ENCODE measurements at regions not wholly inside any gene's neighbourhood (a gene's known extent, or its start where the extent isn't known, plus 50 kb on each side); places are given as distances from the start of the nearest gene placed in this dataset.

- Histone ChIP-seq H2AK5ac (ENCODE audit: low read depth, low read length) (no peak overlapping the region), H4K91ac (replicated peaks; ENCODE audit: insufficient read length, low read length) (no peak overlapping the region)
- CTCF ChIA-PET (ENCODE audit: partially characterized antibody) = interaction anchor here (1.3 to 1.4 kb wide), 2 partner anchors 19 to 144 kb away, joined by 3 read pairs; no protein-coding TSS in a partner anchor
Observed at GRCh38 chr1:101376121-101377083, 139.6 kb downstream of the S1PR1 start.

More at GRCh38 chr1:101376121-101377083, 139.6 kb downstream of the S1PR1 start:
- Histone ChIP-seq H2BK120ac (replicated peaks; ENCODE audit: low read depth, low read length) (no peak overlapping the region), H2AFZ (ENCODE audit: low read length) (no peak overlapping the region), H3K56ac (replicated peaks; ENCODE audit: insufficient read length, low read depth, low read length) (no peak overlapping the region), H3K36me3 (ENCODE audit: control insufficient read depth in 2 of 4, insufficient read depth in 4 of 4, low read length in 3 of 4) (no peaks in the 10 kb centered on the region), H3K27ac (ENCODE audit: low read depth, low read length) (no peak overlapping the region), H3K23ac (ENCODE audit: insufficient read length) (no peak overlapping the region), H3K27me3 (replicated peaks in 1 of 4; ENCODE audit: control insufficient read depth in 3 of 4, extremely low read depth in 1 of 4, insufficient read depth in 3 of 4, low read length in 3 of 4) (no peaks in the 10 kb centered on the region), H3K4ac (replicated peaks; ENCODE audit: insufficient read length, low read depth, low read length) (no peak overlapping the region), H3K79me2 (ENCODE audit: control insufficient read depth in 1 of 2, insufficient read depth in 2 of 2, low read length in 2 of 2) (no peaks in the 10 kb centered on the region), H3K23me2 (ENCODE audit: low read depth, low read length) (no peaks in the 10 kb centered on the region), H3K14ac (ENCODE audit: insufficient read length) (no peak overlapping the region), H3K4me3 (ENCODE audit: extremely low read depth in 1 of 4, insufficient read depth in 2 of 4, low read depth in 3 of 4, low read length in 4 of 4) (no peak overlapping the region), H3K9me3 (ENCODE audit: insufficient read depth in 2 of 2, low read depth in 1 of 2, low read length in 1 of 2) (no peaks in the 10 kb centered on the region), H3K79me1 (ENCODE audit: low read depth, low read length) (no peaks in the 10 kb centered on the region), H2BK20ac (ENCODE audit: low read length) (no peak overlapping the region), H2BK12ac (ENCODE audit: low read depth, low read length) (no peak overlapping the region), H3K4me1 (replicated peaks in 1 of 4; ENCODE audit: control insufficient read depth in 3 of 4, insufficient read depth in 4 of 4, low read length in 3 of 4) (no peaks in the 10 kb centered on the region), H2BK5ac (ENCODE audit: low read depth, low read length) (no peak overlapping the region), H2BK15ac (ENCODE audit: low read length) (no peak overlapping the region), H4K8ac (ENCODE audit: extremely low read depth, insufficient read depth, low read length) (no peak overlapping the region), H3K4me2 (ENCODE audit: insufficient read depth in 1 of 2, low read depth in 2 of 2, low read length in 2 of 2) (no peak overlapping the region), H3K9ac (replicated peaks in 1 of 4; ENCODE audit: extremely low read depth in 1 of 4, low read depth in 3 of 4, low read length in 3 of 4) (no peak overlapping the region), H3K18ac (ENCODE audit: extremely low read depth, low read length) (no peak overlapping the region), H4K5ac (ENCODE audit: insufficient read length, low read depth, low read length) (no peak overlapping the region), H4K20me1 (replicated peaks in 1 of 2; ENCODE audit: control insufficient read depth in 1 of 2, insufficient read depth in 2 of 2, low read length in 2 of 2) (no peaks in the 10 kb centered on the region)
- no peak for TF ChIP-seq TCF12 (IDR thresholded peaks at IDR 0.05; ENCODE audit: low read depth, low read length)
- no peak for TF ChIP-seq TBP (IDR thresholded peaks at IDR 0.05; ENCODE audit: low read depth, low read length)
- peak; percentile 22; the same call in 1 of the 2 replicates for TF ChIP-seq MAFK (IDR thresholded peaks at IDR 0.05; ENCODE audit: low read depth, low read length)
- FAIRE-seq = no peak
- 78% methylated on average over 8 of the region's 8 CpGs; no CpG with 5 or more reads in 1 of the 2 experiments for WGBS, 2 experiments (ENCODE audit: extremely low coverage in 1 of 2, insufficient coverage in 1 of 2, insufficient read length in 1 of 2, insufficient replicate concordance in 2 of 2, low coverage in 1 of 2, low lambda C conversion rate in 2 of 2, missing lambda C conversion rate in 1 of 2)
- DNase-seq (ENCODE audit: low read depth in 1 of 2, low spot score in 2 of 2) = no peak
- POLR2A ChIA-PET (ENCODE audit: partially characterized antibody) = no interaction called here
